WTC11 (cell line): ENCODE measurements at regions not wholly inside any gene's neighbourhood (a gene's known extent, or its start where the extent isn't known, plus 50 kb on each side); places are given as distances from the start of the nearest gene placed in this dataset.

Source experiments
- FOXK1 ChIP-seq: sonication (generic); formaldehyde crosslinking; IDR thresholded peaks from 2 replicates; pipeline ENCODE4 v1.8.0; 2022; ENCODE audit warnings: mild to moderate bottlenecking, moderate library complexity, missing genetic modification reagents
- TEAD4 ChIP-seq: sonication (generic); formaldehyde crosslinking; IDR thresholded peaks from 2 replicates; pipeline ENCODE4 v1.8.0; 2022; ENCODE audit warnings: mild to moderate bottlenecking, missing genetic modification reagents

DNA sequence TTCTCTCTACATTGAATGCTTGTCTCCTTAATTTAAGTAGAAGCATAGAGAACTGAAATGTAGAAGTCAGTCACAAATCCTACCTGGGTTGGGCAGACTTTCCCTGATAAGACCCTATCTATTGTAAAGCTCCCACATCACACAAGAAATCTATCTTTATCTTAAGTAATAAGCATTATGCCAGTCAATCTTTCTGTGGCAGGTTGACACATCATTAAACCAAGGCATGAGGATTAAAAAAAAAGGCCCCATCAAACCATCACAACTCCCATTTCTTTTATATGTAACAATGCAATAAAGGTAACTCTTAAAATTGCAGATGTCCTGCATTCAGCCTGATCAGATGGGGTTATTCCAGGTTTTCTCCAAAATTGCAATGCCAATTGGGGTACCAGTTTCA is 311.8 kb downstream of the TOX3 start:
- no peak for TF ChIP-seq TEAD4
- no peak for TF ChIP-seq FOXK1 (CRISPR knock-in tag)
